22Rv1 (cell line): ENCODE measurements at regions not wholly inside any gene's neighbourhood (a gene's known extent, or its start where the extent isn't known, plus 50 kb on each side); places are given as distances from the start of the nearest gene placed in this dataset.
"Not testable (repeated sequence)": the region's sequence is repeated elsewhere in the genome, so short reads cannot be mapped to it uniquely, and the experiment has no call there.

Experiments
- ZFX ChIP-seq: fragments of 450-650 bp; IDR thresholded peaks from 2 replicates; pipeline ENCODE4 v1.6.1; 2017; ENCODE audit warnings: antibody characterized with exemption, borderline replicate concordance
- TF ChIP-seq, protein P1 (sequence below): fragments of 450-650 bp; IDR thresholded peaks from 2 replicates; pipeline ENCODE4 v1.5.1; 2017; ENCODE audit warnings: mild to moderate bottlenecking

DNA sequence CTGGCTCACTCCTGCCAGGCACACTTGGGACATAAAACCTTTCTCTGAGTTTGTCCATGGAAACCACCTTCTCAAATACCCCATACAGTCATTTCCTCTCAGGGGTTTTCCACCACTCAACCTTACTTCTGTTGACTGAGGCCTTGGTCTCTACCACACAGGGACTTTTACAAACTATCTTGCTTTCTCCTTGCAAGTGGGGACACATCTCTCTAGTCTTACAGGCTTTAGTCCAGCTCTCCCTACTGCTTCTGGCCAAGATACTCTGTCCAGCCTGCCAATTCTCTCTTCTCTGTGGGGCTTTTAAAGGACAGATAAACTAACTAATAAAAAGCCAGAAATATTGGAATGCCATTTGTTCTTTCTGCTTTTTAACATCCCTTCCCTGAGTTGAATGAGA is 510.8 kb downstream of the TTLL7 start:
- TF ChIP-seq, protein P1, sequence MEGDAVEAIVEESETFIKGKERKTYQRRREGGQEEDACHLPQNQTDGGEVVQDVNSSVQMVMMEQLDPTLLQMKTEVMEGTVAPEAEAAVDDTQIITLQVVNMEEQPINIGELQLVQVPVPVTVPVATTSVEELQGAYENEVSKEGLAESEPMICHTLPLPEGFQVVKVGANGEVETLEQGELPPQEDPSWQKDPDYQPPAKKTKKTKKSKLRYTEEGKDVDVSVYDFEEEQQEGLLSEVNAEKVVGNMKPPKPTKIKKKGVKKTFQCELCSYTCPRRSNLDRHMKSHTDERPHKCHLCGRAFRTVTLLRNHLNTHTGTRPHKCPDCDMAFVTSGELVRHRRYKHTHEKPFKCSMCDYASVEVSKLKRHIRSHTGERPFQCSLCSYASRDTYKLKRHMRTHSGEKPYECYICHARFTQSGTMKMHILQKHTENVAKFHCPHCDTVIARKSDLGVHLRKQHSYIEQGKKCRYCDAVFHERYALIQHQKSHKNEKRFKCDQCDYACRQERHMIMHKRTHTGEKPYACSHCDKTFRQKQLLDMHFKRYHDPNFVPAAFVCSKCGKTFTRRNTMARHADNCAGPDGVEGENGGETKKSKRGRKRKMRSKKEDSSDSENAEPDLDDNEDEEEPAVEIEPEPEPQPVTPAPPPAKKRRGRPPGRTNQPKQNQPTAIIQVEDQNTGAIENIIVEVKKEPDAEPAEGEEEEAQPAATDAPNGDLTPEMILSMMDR, result not testable (repeated sequence)
- not testable (repeated sequence) for TF ChIP-seq ZFX
